ENCODE measurements at regions not wholly inside any gene's neighbourhood (a gene's known extent, or its start where the extent isn't known, plus 50 kb on each side); places are given as distances from the start of the nearest gene placed in this dataset.

- no peak for TF ChIP-seq EP300 (conservative IDR thresholded peaks at IDR 0.05; ENCODE audit: poor library complexity, severe bottlenecking)
- TF ChIP-seq TAF1 (IDR thresholded peaks at IDR 0.05; ENCODE audit: low read depth): no peak
- no peak for TF ChIP-seq CTCF (IDR thresholded peaks at IDR 0.05; ENCODE audit: poor library complexity, severe bottlenecking)
These were observed 100.7 kb upstream of the OBI1 start for GRCh38 chr13:78759704-78760103.
